GM12874 (cell line): ENCODE measurements at regions not wholly inside any gene's neighbourhood (a gene's known extent, or its start where the extent isn't known, plus 50 kb on each side); places are given as distances from the start of the nearest gene placed in this dataset.

Source experiments
- TF ChIP-seq, protein P1 (sequence below): IDR thresholded peaks from 2 replicates; pipeline ENCODE4 v1.5.1; 2011; ENCODE audit warnings: low read depth, mild to moderate bottlenecking, control low read depth, low read length, moderate library complexity; ENCODE audit not compliant: insufficient read depth

DNA sequence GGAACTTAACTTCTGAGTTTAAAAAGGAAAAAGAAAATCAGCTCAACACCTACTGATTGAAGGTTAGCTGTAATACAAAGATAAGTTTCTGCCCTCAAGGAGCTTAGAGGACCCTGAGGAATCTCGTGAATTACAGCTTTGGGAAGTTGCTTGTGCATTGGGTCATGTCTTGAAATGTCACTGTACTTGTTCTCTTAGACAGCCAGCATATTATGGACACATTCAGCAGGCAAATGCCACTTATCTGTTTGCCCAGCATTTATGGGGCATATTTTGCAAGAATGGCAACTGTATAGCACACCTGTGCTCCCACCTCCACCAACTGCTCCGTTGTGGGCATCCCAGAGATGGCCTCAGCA is 263.6 kb upstream of the CRY1 start:
- TF ChIP-seq, protein P1, sequence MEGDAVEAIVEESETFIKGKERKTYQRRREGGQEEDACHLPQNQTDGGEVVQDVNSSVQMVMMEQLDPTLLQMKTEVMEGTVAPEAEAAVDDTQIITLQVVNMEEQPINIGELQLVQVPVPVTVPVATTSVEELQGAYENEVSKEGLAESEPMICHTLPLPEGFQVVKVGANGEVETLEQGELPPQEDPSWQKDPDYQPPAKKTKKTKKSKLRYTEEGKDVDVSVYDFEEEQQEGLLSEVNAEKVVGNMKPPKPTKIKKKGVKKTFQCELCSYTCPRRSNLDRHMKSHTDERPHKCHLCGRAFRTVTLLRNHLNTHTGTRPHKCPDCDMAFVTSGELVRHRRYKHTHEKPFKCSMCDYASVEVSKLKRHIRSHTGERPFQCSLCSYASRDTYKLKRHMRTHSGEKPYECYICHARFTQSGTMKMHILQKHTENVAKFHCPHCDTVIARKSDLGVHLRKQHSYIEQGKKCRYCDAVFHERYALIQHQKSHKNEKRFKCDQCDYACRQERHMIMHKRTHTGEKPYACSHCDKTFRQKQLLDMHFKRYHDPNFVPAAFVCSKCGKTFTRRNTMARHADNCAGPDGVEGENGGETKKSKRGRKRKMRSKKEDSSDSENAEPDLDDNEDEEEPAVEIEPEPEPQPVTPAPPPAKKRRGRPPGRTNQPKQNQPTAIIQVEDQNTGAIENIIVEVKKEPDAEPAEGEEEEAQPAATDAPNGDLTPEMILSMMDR, result no peak

DNA sequence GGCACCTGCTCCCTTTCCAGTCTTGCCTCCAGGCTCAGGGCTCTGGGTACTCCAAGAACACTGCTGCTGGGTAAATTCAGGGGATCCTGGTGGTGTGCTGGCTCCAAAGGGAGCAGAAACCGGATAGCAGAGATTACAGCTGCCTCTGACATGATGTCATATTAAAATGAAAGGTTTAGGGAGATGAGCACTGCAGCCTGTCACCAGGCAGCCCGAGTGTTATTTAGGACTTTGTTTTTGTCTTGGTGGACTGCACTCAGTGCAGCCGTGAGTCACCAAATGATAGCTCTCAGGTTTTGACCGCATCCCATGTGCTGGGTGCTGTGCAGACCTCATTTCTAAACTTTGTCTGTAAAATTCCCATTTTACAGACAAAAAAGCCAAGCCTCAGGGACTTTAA is 266.0 kb upstream of the CRY1 start:
- TF ChIP-seq, protein P1, result no peak

DNA sequence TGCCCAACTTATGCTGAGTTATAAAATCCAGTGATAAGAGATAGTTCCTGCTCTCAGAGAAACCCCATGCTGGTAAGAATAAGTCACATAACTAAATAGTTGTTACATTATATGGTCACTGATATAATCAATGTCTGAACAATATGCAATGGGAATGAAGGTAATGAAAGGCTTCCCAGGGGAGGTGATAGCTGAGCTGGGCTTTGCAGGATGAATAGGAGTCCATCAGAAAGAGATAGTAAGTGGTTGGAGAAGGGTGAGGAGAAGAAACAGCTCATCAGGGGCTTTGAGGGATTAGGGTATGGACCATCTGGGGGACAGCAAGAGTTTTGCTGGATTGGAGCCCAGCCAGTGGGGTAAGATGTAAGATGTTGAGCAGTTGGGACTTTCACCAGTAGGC is 266.7 kb upstream of the CRY1 start:
- TF ChIP-seq, protein P1, result no peak

DNA sequence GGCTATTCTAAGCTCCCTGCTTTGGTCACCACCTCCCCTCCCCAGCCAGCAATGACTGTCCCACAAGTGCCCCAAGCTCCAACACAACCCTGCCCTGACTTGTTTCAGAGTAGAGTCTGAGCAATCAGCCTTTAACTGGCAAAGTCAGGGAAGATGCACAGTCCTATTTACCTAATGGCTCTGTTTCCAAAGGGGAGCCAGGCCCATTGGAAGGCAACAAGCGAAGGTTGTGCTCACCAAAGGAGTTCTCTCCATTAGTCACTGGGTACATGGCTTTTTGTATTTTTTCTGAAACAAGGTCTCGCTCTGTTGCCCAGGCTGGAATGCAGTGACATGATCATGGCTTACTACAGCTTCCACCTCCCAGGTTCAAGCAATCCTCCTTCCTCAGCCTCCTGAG is 267.1 kb upstream of the CRY1 start:
- TF ChIP-seq, protein P1, result no peak

DNA sequence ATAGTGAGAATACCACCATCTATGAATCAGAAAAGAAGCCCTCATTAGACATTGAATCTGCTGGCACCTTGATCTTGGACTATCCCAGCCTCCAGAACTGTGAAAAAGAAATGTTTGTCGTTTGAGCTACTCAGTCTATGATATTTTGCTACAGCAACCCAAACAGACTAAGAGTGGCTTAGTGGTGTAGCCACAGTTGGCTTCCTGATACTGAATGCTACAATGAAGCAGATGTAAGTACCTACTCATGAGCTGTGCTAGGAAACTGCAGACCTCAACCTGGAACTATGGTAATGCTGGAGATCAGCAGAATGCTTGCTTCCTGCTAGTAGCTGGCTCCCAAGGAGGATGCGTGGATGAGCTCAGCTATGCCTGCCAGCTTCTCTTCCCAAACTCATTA is 268.6 kb upstream of the CRY1 start:
- TF ChIP-seq, protein P1, result no peak

DNA sequence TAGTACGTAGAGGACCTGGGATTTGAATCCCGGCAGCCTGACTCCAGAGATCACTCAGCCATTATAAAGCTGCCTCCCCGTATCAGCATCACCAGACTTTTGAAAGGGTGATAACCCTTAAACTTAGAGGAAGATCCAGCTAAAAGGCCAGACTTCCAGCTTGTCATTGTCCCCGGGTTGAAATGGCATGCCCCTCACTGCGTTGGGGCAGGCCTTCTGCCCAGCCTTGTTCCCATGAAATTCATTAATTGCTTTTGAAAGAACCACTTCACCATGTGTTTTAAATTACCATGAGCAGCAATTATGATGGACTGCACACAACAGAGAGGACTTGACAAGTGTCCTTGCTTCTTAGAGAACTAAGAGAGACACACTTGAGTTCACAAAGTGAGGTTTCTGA is 269.6 kb upstream of the CRY1 start:
- TF ChIP-seq, protein P1, result no peak

DNA sequence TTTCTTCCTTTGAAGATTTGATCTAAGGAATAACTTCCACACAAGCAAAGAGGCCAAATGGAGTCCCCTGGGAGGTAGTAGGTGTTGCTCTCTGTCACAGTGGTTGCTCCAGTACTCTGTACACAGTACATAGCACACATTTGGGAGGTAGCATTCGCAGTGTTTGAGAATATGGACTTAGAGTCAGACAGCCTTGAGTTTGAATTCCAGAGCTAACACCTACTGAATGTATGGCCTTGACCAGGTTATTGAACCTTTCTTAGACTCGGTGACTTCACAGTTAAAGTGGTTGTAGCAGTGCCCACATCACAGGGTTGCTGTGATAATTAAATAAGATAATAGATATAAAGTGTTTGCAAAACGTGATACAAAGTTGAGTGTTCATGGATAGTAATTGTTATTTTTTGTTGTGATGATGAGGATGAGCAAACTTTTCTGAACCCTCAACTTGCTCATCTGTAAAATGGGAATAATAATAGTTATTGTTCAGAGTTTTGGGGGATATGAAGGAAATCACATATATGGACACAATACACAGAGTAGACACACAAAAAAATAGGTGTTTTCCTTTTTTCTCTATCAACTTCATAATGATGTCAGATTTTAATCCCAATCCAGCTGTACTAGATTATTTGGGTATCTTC is 271.6 kb upstream of the CRY1 start:
- TF ChIP-seq, protein P1, result no peak

DNA sequence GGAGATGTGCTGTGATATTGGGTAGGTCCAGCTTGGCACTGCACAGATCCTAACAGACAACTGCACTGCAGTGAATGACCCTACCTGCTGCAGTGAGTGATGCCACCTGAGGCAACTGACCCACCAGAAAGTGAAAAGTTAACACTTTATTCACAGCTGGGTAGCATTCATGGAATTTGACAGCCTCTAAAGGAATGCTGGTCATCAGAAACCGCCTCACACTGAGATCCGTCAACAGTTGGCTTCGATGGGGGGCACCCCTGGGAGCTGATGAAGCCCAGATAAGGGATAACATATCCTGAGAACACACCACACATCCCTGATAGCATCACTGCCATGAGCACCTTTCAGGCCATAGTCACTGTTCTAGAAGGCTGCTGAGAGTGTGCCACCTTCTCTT is 272.4 kb upstream of the CRY1 start:
- TF ChIP-seq, protein P1, result no peak
